CD4-positive, CD25-positive, alpha-beta regulatory T cell (primary cell): ENCODE measurements at regions not wholly inside any gene's neighbourhood (a gene's known extent, or its start where the extent isn't known, plus 50 kb on each side); places are given as distances from the start of the nearest gene placed in this dataset.

ENCODE experiments used
- ATAC-seq, 2 donors: fragments of 150-1000 bp; cut with Tn5 transposase; one replicate each; pipeline ENCODE4 v1.10.0; 2021; ENCODE audit warnings: low read depth in 2 of 2, moderate number of reproducible peaks in 2 of 2, moderate library complexity in 1 of 2
- DNase-seq, 3 donors: peaks; one replicate each; pipeline versions ENCODE4 v3.0.0 to v3.0.0-alpha.2; 2012 to 2022; ENCODE audit warnings: mixed read lengths in 1 of 3
- H3K27ac ChIP-seq: one replicate; pipeline ENCODE4 v1.7.0; 2013; ENCODE audit warnings: mild to moderate bottlenecking, low read length; ENCODE audit not compliant: insufficient read depth, poor library complexity, severe bottlenecking
- H3K27me3 ChIP-seq: one replicate; pipeline ENCODE4 v1.7.0; 2013; ENCODE audit warnings: low read length; ENCODE audit not compliant: control insufficient read depth, insufficient read depth
- H3K36me3 ChIP-seq: one replicate; pipeline ENCODE4 v1.7.0; 2013; ENCODE audit warnings: mild to moderate bottlenecking, low read length, moderate library complexity; ENCODE audit not compliant: control insufficient read depth, insufficient read depth
- H3K4me1 ChIP-seq: 2 replicates; pipeline ENCODE4 v1.7.0; 2013; ENCODE audit warnings: mild to moderate bottlenecking, low read length; ENCODE audit not compliant: insufficient read depth, control insufficient read depth, poor library complexity, severe bottlenecking
- H3K4me3 ChIP-seq: one replicate; pipeline ENCODE4 v1.7.0; 2013; ENCODE audit warnings: low read depth, mild to moderate bottlenecking, low read length, moderate library complexity
- H3K9me3 ChIP-seq, 2 experiments: 1 replicate in 1 of 2; 2 replicates in 1 of 2; pipeline ENCODE4 v1.7.0; 2013; ENCODE audit warnings: low read length in 2 of 2, mild to moderate bottlenecking in 1 of 2, moderate library complexity in 1 of 2; ENCODE audit not compliant: control insufficient read depth in 2 of 2
- H3K27ac Mint-ChIP-seq, 3 donors: one replicate each; pipeline ENCODE4 v1.8.0; 2020 to 2022; ENCODE audit warnings: mild to moderate bottlenecking in 3 of 3, mixed read lengths in 3 of 3, moderate library complexity in 2 of 3
- H3K27me3 Mint-ChIP-seq: one replicate; pipeline ENCODE4 v1.8.0; 2022; ENCODE audit warnings: mild to moderate bottlenecking, mixed read lengths
- H3K36me3 Mint-ChIP-seq: one replicate; pipeline ENCODE4 v1.8.0; 2020; ENCODE audit warnings: mixed read lengths
- H3K4me1 Mint-ChIP-seq, 4 donors: one replicate each; pipeline ENCODE4 v1.8.0; 2020 to 2022; ENCODE audit warnings: mixed read lengths in 4 of 4, mild to moderate bottlenecking in 1 of 4
- H3K4me3 Mint-ChIP-seq, 4 donors: one replicate each; pipeline ENCODE4 v1.8.0; 2020 to 2022; ENCODE audit warnings: mild to moderate bottlenecking in 4 of 4, mixed read lengths in 4 of 4, moderate library complexity in 3 of 4
- H3K9me3 Mint-ChIP-seq, 7 donors: one replicate each; pipeline ENCODE4 v1.8.0; 2020 to 2022; ENCODE audit warnings: mixed read lengths in 7 of 7, mild to moderate bottlenecking in 3 of 7, moderate library complexity in 2 of 7

- Mint-ChIP-seq H3K27ac (no peak overlapping the region), H3K27me3 (peaks cover 5% of the 10 kb centered on the region), H3K4me1 (no peaks in the 10 kb centered on the region), H3K9me3 (peaks cover 0 to 4% (median 0%) of the 10 kb centered on the region in 7 donors), H3K4me3 (no peak overlapping the region), H3K36me3 (no peaks in the 10 kb centered on the region)
- Histone ChIP-seq H3K27me3 (no peaks in the 10 kb centered on the region), H3K36me3 (no peaks in the 10 kb centered on the region), H3K9me3 (no peaks in the 10 kb centered on the region), H3K27ac (no peak overlapping the region), H3K4me1 (no peaks in the 10 kb centered on the region), H3K4me3 (no peak overlapping the region)
- no peak for DNase-seq
- no peak for ATAC-seq
Observed at GRCh38 chr1:209375671-209376365, 207.7 kb upstream of the CAMK1G start.

DNA sequence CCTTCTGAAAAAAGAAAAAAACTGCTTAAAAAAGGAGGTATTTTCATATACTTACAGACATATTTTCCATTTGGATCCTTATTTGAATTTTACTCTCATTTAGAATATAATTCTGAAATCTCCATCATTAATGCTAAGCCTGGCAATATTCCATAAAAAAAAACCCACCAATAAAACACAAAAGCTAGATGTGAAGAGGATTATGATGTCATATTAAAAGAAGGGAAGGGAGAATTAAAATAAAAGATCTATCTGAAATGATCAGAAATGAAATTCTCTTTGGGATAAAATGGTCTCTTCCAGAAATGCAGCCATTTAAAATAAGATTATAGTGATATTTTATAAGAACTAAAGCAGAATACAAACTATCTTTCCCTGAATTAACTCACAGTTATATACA, 206.7 kb upstream of the CAMK1G start:
- no peak overlapping the region for H3K4me3 ChIP-seq
- Mint-ChIP-seq H3K27ac (no peak overlapping the region), H3K4me1 (no peaks in the 10 kb centered on the region), H3K4me3 (no peak overlapping the region), H3K36me3 (no peaks in the 10 kb centered on the region), H3K27me3 (peaks cover 5% of the 10 kb centered on the region), H3K9me3 (peaks cover 0 to 4% (median 0%) of the 10 kb centered on the region in 7 donors)
- ATAC-seq, result no peak
- H3K4me1 ChIP-seq, result no peaks in the 10 kb centered on the region
- DNase-seq, result no peak
- H3K27ac ChIP-seq, result no peak overlapping the region
- no peaks in the 10 kb centered on the region for H3K36me3 ChIP-seq
- no peaks in the 10 kb centered on the region for H3K27me3 ChIP-seq
- H3K9me3 ChIP-seq, result no peaks in the 10 kb centered on the region

DNA sequence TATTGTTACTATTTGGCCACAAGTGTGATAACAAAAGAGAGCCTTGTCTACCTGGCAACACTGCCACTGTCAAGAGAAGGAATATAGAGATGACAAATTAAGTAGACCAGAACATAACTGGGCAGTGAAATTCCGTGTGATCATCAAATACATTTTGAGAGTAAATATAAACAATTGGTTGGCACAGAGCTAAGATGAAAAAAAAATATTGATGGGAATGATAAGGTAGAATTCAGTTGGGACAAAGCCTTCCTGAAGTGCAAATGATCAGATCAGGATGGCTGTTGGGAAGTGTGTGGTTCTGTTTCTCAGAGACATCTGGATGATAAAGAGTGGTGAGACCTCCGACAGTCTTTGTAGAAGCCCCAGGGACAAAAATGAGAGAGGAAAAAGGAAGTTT, 205.5 kb upstream of the CAMK1G start:
- peaks cover 0 to 4% (median 0%) of the 10 kb centered on the region in 7 donors for H3K9me3 Mint-ChIP-seq
- no peaks in the 10 kb centered on the region for H3K36me3 Mint-ChIP-seq
- Histone ChIP-seq H3K27me3 (no peaks in the 10 kb centered on the region), H3K36me3 (no peaks in the 10 kb centered on the region), H3K4me1 (no peaks in the 10 kb centered on the region), H3K9me3 (no peaks in the 10 kb centered on the region), H3K4me3 (no peak overlapping the region), H3K27ac (no peak overlapping the region)
- no peak for DNase-seq
- H3K4me3 Mint-ChIP-seq, result no peak overlapping the region
- H3K4me1 Mint-ChIP-seq, result no peaks in the 10 kb centered on the region
- no peak overlapping the region for H3K27ac Mint-ChIP-seq
- H3K27me3 Mint-ChIP-seq, result no peaks in the 10 kb centered on the region
- no peak for ATAC-seq

DNA sequence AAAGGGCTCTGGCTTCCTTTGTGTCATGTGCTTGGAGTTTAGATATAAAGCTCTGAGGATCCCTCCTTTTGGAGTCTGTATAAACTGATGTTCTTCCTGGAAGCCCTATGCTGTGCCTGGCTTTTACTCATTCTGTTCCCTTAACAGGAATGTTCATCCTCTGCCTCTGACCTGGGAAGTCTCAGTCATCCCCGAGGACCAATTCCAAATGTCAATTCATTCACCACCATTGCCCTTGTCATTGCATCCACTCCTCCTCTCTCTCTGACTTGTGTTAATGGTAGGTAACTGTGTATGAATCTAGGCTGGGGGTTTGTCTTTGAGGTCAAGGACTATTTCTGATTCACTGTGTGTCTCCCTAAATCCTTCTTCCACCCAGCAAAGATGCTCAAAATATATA, 204.2 kb upstream of the CAMK1G start:
- ATAC-seq (no peak), DNase-seq (no peak)
- no peak overlapping the region for H3K27ac Mint-ChIP-seq
- H3K4me3 ChIP-seq, result no peak overlapping the region
- H3K4me3 Mint-ChIP-seq, result no peak overlapping the region
- no peaks in the 10 kb centered on the region for H3K4me1 ChIP-seq
- peaks cover 4% of the 10 kb centered on the region for H3K27me3 Mint-ChIP-seq
- no peaks in the 10 kb centered on the region for H3K27me3 ChIP-seq
- H3K4me1 Mint-ChIP-seq, result no peaks in the 10 kb centered on the region
- H3K9me3 ChIP-seq, result no peaks in the 10 kb centered on the region
- peaks cover 0 to 4% (median 0%) of the 10 kb centered on the region in 7 donors for H3K9me3 Mint-ChIP-seq
- no peaks in the 10 kb centered on the region for H3K36me3 ChIP-seq
- H3K27ac ChIP-seq, result no peak overlapping the region
- no peaks in the 10 kb centered on the region for H3K36me3 Mint-ChIP-seq

DNA sequence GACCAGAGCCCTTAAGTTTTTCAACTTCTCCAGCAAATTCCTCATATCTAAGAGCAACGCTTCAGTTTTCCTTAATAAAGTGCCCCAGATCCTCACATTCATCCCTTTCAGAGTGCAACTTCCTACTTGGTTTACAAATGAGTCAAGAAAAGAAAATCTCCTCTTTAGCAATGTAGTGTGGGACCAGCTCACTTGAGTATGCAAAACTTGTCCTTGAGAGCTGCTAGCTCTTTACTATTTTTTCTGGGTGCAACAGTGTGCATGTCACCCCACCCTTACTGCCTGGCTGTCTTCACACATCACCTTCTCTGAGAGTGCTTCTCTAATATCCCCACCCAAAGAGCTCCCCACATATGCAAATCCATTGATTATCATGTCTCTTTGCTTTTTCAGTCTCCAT, 203.1 kb upstream of the CAMK1G start:
- no peak for ATAC-seq
- H3K4me1 Mint-ChIP-seq, result no peaks in the 10 kb centered on the region
- Histone ChIP-seq H3K9me3 (no peaks in the 10 kb centered on the region), H3K4me1 (no peaks in the 10 kb centered on the region), H3K36me3 (no peaks in the 10 kb centered on the region), H3K27ac (no peak overlapping the region), H3K4me3 (no peak overlapping the region), H3K27me3 (peaks cover 4% of the 10 kb centered on the region)
- no peak for DNase-seq
- no peak overlapping the region for H3K4me3 Mint-ChIP-seq
- H3K27ac Mint-ChIP-seq, result no peak overlapping the region
- no peaks in the 10 kb centered on the region for H3K36me3 Mint-ChIP-seq
- peaks cover 0 to 2% (median 0%) of the 10 kb centered on the region in 7 donors for H3K9me3 Mint-ChIP-seq
- H3K27me3 Mint-ChIP-seq, result peaks cover 4% of the 10 kb centered on the region

- H3K4me3 Mint-ChIP-seq, result no peak overlapping the region
- Histone ChIP-seq H3K4me3 (no peak overlapping the region), H3K36me3 (no peaks in the 10 kb centered on the region), H3K9me3 (no peaks in the 10 kb centered on the region), H3K27ac (no peak overlapping the region), H3K27me3 (peaks cover 4% of the 10 kb centered on the region), H3K4me1 (no peaks in the 10 kb centered on the region)
- H3K27me3 Mint-ChIP-seq, result peaks cover 4% of the 10 kb centered on the region
- H3K27ac Mint-ChIP-seq, result no peak overlapping the region
- H3K36me3 Mint-ChIP-seq, result no peaks in the 10 kb centered on the region
- ATAC-seq (no peak), DNase-seq (no peak)
- H3K4me1 Mint-ChIP-seq, result no peaks in the 10 kb centered on the region
- peaks cover 0 to 2% (median 0%) of the 10 kb centered on the region in 7 donors for H3K9me3 Mint-ChIP-seq
Observed at GRCh38 chr1:209382231-209383100, 201.0 kb upstream of the CAMK1G start.

DNA sequence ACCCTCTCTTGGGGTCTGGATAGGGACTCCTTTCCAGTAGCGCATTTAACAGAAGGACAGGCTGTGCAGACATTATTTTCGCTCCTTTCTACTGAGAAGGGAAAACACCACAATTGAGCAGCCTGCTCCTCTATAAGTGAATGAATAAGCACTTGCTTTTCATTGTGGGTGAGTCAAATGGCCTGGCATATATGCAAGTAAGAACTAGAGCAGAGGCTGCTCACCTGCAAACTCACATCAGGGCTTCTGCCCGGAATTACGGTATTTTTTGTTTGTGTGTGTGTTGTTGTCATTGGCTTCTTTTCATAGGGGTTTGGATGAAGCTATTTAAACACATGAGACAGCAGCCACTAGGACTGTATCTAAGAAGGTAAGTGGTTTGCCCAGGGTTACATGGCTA, 200.1 kb upstream of the CAMK1G start:
- peaks cover 0 to 2% (median 0%) of the 10 kb centered on the region in 7 donors for H3K9me3 Mint-ChIP-seq
- no peak overlapping the region for H3K27ac Mint-ChIP-seq
- Histone ChIP-seq H3K27me3 (peaks cover 4% of the 10 kb centered on the region), H3K27ac (no peak overlapping the region), H3K4me1 (no peaks in the 10 kb centered on the region), H3K4me3 (no peak overlapping the region), H3K36me3 (no peaks in the 10 kb centered on the region), H3K9me3 (no peaks in the 10 kb centered on the region)
- H3K36me3 Mint-ChIP-seq, result no peaks in the 10 kb centered on the region
- DNase-seq, result no peak
- no peak for ATAC-seq
- H3K4me1 Mint-ChIP-seq, result no peaks in the 10 kb centered on the region
- H3K4me3 Mint-ChIP-seq, result no peak overlapping the region
- H3K27me3 Mint-ChIP-seq, result peaks cover 4% of the 10 kb centered on the region
